ENCODE measurements at regions not wholly inside any gene's neighbourhood (a gene's known extent, or its start where the extent isn't known, plus 50 kb on each side); places are given as distances from the start of the nearest gene placed in this dataset.

DNA sequence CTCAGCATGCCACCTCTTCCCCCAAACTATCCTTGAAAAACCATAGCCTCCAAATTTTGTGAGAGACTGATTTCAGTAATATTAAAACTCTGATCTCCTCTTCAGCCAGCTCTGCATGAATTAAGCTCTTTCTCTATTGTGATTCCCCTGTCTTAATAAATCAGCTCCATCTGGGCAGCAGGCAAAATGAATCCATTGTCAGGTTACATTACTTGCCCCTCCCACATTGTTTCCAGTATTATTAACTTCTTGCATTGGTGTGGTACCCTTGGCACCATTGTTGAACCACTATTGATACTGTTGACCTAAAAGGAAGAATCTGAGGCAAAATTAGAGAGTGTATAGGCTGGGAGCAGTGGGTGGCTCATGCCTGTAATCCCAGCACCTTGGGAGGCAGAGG, 512.2 kb upstream of the VRK2 start:
- no peak for DNase-seq

GRCh38 chr2:57536535-57537231, 509.9 kb upstream of the VRK2 start:
- DNase-seq = no peak

DNA sequence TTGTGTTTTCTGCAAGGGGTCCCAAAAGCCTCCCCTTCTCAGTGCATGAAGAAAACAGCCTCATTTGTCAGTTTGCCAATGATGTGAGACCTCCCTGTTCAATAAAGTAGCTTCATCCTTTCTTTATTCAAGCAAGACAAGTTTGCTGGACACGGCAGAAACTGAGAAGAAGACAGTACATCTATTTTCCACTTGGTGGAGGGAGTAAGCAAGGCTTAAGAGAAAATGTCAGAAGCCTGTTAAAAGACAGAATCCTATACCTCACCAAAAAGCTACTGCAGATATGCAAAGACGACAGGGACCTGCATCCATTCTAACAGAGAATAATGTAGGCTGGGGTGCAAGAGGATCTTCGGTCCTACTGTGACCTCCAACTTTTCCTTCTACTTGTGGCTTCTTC, 506.8 kb upstream of the VRK2 start:
- no peak for DNase-seq

DNA sequence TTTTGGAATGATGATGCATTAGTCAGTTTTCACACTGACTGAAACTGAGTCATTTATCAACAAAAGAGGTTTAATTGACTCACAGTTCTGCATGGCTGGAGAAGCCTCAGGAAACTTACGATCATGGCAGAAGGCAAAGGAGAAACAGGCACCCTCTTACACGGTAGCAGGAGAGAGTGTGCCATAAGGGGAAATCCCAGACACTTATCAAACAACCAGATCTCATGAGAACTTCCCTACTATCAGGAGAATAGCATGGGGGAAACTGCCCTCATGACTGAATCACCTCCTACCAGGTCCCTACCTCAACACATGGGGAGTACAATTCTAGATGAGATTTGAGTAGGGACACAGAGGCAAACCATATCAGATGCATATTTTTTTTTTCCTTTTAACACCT, 504.5 kb upstream of the VRK2 start:
- DNase-seq = no peak

- no peak for DNase-seq
Observed at GRCh38 chr2:57543211-57543610, 503.4 kb upstream of the VRK2 start.

DNA sequence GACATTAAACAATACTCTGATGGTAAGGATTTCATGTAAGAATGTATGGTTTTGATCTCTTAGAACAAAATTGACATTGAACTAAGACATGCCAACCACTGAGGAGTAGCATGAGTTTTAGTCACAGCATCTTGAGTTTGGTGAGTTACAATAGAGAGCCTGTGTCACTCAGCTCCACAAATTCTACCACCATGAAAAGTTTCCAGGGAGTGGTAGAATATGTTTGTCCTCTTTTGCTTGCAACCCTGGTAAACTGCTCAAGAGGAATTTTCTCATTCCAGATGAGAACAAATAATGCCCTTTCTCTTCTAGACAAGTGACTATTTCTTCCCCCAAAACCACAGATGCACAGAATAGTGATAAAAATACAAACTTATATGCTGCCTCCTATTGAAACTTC, 502.0 kb upstream of the VRK2 start:
- DNase-seq = no peak

GRCh38 chr2:57546478-57546877, 500.1 kb upstream of the VRK2 start:
- no peak for DNase-seq

GRCh38 chr2:57549642-57550102, 496.9 kb upstream of the VRK2 start:
- DNase-seq = no peak

GRCh38 chr2:57550912-57551311, 495.7 kb upstream of the VRK2 start:
- no peak for DNase-seq

DNA sequence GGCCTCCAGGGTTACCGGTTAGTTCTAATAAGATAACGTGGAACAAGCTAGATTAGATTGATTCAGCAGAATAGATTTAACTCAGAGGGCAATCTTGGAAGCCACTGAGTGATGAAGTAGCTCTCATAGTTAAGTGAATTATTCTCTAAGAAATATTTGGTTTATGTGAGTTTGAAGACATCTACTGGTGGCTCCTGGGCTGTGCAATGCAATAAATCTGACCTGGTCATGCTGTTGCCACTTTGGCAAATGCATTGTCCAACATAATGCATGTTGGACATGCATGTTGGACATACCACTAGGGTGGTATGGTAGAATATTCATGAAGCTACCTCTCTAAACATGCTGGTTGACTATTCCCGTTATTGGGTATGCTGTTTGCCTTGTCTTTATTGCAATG, 493.7 kb upstream of the VRK2 start:
- no peak for DNase-seq

GRCh38 chr2:57554348-57554747, 492.3 kb upstream of the VRK2 start:
- DNase-seq = no peak

DNA sequence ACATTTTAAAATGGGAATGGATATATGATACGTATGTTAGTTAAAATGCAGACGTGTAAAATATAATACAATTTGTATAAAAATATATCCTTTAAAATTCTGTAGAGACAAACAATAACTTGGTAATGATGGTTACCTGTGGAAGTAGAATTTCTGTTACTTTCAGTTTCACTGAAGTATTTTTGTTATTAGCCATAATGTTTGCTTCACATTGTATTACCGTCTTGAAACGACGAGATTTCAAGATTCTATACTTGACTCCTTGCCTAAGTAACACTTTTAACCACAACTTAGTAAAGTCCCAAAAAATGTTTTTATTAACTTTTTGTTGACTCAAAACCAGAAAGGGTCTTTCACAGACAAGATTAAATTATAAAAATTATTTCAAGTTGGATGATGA, 488.3 kb upstream of the VRK2 start:
- DNase-seq = no peak

DNA sequence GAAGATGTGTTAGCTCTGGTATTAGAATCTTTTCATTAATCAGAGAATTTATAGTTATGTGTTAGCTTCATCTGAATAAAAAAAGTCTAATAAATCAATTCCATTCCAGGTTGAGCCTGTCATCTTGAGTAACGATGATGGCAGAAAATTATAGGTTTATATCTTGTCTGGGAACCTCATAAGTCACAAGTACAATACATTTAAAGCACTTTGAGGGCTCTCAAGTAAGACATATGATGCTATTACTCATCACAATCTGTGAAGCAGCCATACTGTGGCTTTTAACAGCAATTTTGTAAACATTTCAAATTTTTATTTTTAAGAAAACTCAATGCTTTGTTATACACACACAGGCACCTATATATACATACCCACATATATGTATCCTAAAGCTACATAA, 484.1 kb upstream of the VRK2 start:
- no peak for DNase-seq

DNA sequence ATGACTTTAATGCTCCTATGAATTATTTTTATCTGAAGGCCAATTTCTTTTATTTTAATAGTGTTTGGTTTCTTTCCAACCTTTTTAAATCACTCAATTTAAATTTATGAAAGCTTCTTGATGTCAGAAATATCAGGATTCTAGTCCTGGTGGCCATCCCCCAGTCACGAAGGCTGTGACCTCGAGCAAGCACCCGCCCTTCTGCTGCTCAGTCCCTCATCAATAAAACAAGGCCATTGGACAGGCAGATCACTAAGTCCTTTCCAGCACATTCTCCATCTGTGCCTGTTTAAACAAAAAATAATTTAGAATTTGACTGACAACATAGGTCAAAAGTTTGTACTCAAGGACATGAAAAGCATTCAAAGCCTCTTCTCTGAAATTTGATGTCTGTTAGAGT, 483.6 kb upstream of the VRK2 start:
- no peak for DNase-seq

GRCh38 chr2:57567245-57567644, 479.4 kb upstream of the VRK2 start:
- no peak for DNase-seq

DNA sequence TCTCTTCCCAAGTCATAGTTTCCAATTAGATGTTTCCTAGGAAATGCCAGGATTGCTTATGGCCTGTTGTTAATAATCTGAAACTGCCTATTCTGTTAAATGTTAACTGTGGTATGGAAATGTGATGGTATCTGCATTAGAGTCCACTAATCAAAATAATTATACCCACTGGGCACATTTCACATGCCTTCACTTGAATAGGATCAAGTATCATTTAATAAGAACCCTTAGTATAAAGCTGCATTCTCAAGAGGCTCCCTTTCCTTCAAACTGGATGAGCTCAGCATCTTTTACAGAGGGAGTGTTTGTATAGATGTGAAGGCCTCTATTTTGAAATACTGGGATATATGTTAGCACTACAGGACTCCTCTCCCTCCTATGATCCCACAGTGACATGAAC, 477.2 kb upstream of the VRK2 start:
- no peak for DNase-seq

DNA sequence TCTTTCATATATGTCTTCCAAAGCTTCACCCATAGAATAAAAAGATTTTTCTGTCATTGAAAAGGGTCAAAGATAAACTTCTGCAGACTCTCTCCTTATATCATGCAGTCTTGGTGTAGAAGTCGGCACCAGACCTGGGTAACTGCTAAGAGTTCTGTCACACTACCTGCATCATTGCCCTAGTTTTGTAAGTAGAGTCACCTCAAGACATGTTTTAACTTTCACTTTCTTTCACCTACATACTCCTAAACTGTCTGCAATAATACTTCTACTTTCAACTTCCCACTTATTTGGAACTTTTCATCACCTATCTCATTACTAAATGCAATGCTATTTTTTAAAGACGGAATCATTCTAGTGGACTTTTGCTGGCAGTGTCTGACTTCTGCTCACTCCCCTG, 475.6 kb upstream of the VRK2 start:
- DNase-seq = no peak

GRCh38 chr2:57575700-57576268, 470.8 kb upstream of the VRK2 start:
- no peak for DNase-seq

DNA sequence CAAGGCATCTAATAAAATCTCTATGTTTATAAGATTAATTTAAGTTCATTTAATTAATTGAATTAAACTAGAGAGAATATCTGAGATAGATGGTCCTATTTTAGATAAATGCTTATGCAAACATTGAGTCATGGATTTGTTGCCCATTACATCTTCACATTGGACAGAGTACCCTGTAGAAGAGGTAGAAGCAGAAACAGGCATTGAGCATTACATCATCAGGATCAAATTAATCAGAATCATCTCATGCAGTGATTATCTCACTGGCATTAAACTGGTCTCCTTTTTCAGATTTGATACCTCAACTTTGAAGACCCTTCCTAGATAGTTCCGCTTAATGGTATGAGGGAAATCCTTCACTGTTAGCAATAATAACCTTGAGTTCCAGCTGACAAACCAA, 469.6 kb upstream of the VRK2 start:
- no peak for DNase-seq

DNA sequence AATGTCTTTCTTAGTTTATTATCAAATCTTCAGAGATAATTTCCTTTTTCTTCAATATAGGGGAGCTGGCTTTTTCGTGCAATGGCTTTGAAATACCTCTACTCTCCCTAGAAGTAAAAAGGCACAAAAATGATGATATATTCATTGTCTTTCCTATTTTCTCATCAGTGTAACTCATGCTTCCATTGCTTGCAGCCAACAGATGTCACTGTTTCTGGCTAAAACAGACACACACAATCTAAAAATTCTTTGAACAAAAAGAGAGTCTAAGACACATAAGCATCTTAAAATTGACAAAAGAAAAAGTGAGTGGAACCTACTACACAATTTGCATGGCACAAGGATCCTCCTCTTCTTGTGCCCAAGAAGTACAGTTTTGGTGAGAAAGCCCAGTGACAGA, 448.7 kb upstream of the VRK2 start:
- DNase-seq = no peak

GRCh38 chr2:57598551-57598950, 448.1 kb upstream of the VRK2 start:
- no peak for DNase-seq

DNA sequence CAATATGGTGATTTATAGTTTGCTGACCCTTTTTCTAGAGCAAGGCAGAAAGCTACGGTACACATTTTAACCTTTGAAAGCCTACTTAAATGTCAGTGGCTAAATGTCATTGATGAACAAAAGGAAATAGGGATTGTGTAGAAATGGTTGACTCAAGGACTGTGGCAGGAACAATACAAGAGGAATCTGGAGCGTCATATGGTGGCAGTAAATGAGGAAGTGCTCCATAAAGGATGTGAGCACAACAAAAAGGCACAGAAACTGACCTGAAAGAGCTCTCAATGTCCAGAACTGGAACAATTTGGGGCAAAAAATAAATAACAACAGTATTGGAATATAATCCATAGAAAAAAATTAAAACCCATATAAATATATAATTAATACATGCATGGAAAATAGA, 443.9 kb upstream of the VRK2 start:
- DNase-seq = no peak

DNA sequence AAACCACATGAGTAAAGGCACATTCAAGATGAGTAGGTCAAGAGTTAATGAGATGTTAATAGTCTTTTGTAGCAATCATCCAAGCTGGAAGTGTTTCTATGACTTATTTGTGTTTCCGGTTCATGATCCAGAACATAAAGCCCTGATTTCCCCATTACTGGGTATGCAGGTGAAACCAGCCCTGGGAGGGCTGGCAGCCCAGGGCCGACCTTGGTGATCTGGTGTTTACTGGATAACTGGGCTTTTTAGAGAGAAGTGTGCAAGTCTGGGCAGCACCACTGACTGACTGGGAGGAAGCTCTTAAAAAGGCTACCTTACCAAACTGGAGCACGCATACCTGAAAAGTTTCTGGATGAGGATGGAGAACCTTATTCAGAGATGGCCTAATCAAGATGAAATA, 431.6 kb upstream of the VRK2 start:
- no peak for DNase-seq

GRCh38 chr2:57615855-57616556, 430.6 kb upstream of the VRK2 start:
- DNase-seq = no peak

- DNase-seq = no peak
Observed at GRCh38 chr2:57617318-57617717, 429.3 kb upstream of the VRK2 start.

Data from activated CD4-positive, CD25-positive, alpha-beta regulatory T cell treated with anti-CD3 and anti-CD28 coated beads, Interleukin-2, amount 50 U/mL, for 72 hours (primary cell).